Caco-2 (cell line): ENCODE measurements at regions not wholly inside any gene's neighbourhood (a gene's known extent, or its start where the extent isn't known, plus 50 kb on each side); places are given as distances from the start of the nearest gene placed in this dataset.

Experiments
- BruUV-seq: library from RNA; stranded (reverse); fragments of 400-500 nt; replicated peaks from 2 replicates; lab custom pipeline; 2021; lab: Mats Ljungman, UMichigan
- CTCF ChIA-PET: fragments of 300-600 bp; sonication (Branson Sonifier 250); formaldehyde crosslinking; loops from one replicate; lab custom pipeline; 2022; ENCODE audit warnings: antibody characterized with exemption; lab: Charles Lee
- POLR2A ChIA-PET: fragments of 300-600 bp; sonication (Branson Sonifier 250); formaldehyde crosslinking; loops from one replicate; lab custom pipeline; 2022; ENCODE audit warnings: antibody characterized with exemption; lab: Charles Lee
- DNase-seq, 2 experiments: peaks; one replicate each; pipeline versions ENCODE4 v3.0.0 to v3.0.0-alpha.2; 2020 to 2022
- H3K27me3 ChIP-seq: replicated peaks from 2 replicates; pipeline ENCODE4 v1.6.0; 2011; ENCODE audit warnings: low read length; ENCODE audit not compliant: control insufficient read depth, insufficient read depth
- H3K36me3 ChIP-seq: 2 replicates; pipeline ENCODE4 v1.5.1; 2011; ENCODE audit warnings: low read length; ENCODE audit not compliant: control insufficient read depth, insufficient read depth
- H3K4me1 ChIP-seq: fragments of 250-450 bp; sonication (Bioruptor Pico); 2 replicates; pipeline ENCODE4 v1.5.1; 2020; ENCODE audit warnings: mild to moderate bottlenecking
- H3K4me3 ChIP-seq: 2 replicates; pipeline ENCODE4 v1.5.1; 2011; ENCODE audit warnings: low read depth, mild to moderate bottlenecking, control low read depth, low read length
- H3K9me3 ChIP-seq: fragments of 250-450 bp; sonication (Bioruptor Pico); 2 replicates; pipeline ENCODE4 v1.5.1; 2020; ENCODE audit warnings: mild to moderate bottlenecking, moderate library complexity
- H3K27ac Mint-ChIP-seq: one replicate; pipeline ENCODE4 v1.8.0; 2022; ENCODE audit warnings: mixed read lengths; ENCODE audit not compliant: unreplicated experiment
- H3K27me3 Mint-ChIP-seq: one replicate; pipeline ENCODE4 v1.8.0; 2022; ENCODE audit warnings: mixed read lengths; ENCODE audit not compliant: insufficient read depth, unreplicated experiment
- H3K36me3 Mint-ChIP-seq: one replicate; pipeline ENCODE4 v1.8.0; 2022; ENCODE audit warnings: mild to moderate bottlenecking, mixed read lengths; ENCODE audit not compliant: insufficient read depth, unreplicated experiment
- H3K4me1 Mint-ChIP-seq: one replicate; pipeline ENCODE4 v1.8.0; 2022; ENCODE audit warnings: low read depth, mixed read lengths; ENCODE audit not compliant: unreplicated experiment
- H3K4me3 Mint-ChIP-seq: one replicate; pipeline ENCODE4 v1.8.0; 2022; ENCODE audit warnings: mild to moderate bottlenecking, moderate library complexity, mixed read lengths; ENCODE audit not compliant: unreplicated experiment
- H3K9me3 Mint-ChIP-seq: one replicate; pipeline ENCODE4 v1.8.0; 2022; ENCODE audit warnings: mixed read lengths; ENCODE audit not compliant: unreplicated experiment
- intact Hi-C: fragments of 100-400 bp; cut with micrococcal nuclease; formaldehyde crosslinking; loops from one replicate; pipeline ENCODE4 v1.10.0; 2022; ENCODE audit not compliant: unreplicated experiment
- TF ChIP-seq, protein P1 (sequence below), 2 experiments: fragments of 200-600 bp in 1 of 2; IDR thresholded peaks; 1 replicate in 1 of 2; 2 replicates in 1 of 2; pipeline versions ENCODE4 v1.5.1 to v1.8.0; 2011 to 2022; ENCODE audit warnings: antibody characterized with exemption in 1 of 2, control low read depth in 1 of 2, inconsistent platforms in 1 of 2, low read depth in 1 of 2, low read length in 1 of 2, mild to moderate bottlenecking in 1 of 2, moderate library complexity in 1 of 2; ENCODE audit not compliant: insufficient read depth in 1 of 2, severe bottlenecking in 1 of 2, unreplicated experiment in 1 of 2

DNA sequence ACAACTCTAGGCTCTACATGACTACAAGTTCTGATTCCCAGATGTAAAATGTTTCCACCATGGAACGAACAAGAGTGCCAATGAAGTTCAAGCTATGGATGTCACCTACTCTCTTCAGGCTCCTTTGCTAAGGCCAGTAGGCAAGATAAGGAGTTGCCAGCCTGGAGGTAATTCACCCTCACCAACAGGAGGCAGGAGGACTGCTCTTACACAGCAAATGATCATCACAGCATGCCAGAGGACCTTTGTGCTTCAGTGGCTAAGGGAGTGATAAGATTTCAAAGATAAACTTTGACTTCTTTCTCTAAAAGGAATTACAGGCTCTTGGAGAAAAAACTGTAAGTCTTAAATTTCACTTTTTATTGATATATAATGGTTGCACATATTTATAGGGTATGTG, 54.1 kb upstream of the SLC36A4 start:
- peaks cover 19% of the 10 kb centered on the region for H3K4me1 Mint-ChIP-seq
- intact Hi-C loops = no loop called here
- Histone ChIP-seq H3K4me1 (peaks cover 17% of the 10 kb centered on the region), H3K9me3 (no peaks in the 10 kb centered on the region), H3K36me3 (no peaks in the 10 kb centered on the region), H3K27me3 (no peaks in the 10 kb centered on the region), H3K4me3 (no peak overlapping the region)
- peaks cover 8% of the 10 kb centered on the region for H3K9me3 Mint-ChIP-seq
- H3K27ac Mint-ChIP-seq = no peak overlapping the region
- ChIA-PET POLR2A (no interaction called here), CTCF (no interaction called here)
- H3K27me3 Mint-ChIP-seq = no peaks in the 10 kb centered on the region
- no peak overlapping the region for H3K4me3 Mint-ChIP-seq
- DNase-seq = no peak
- TF ChIP-seq, protein P1, sequence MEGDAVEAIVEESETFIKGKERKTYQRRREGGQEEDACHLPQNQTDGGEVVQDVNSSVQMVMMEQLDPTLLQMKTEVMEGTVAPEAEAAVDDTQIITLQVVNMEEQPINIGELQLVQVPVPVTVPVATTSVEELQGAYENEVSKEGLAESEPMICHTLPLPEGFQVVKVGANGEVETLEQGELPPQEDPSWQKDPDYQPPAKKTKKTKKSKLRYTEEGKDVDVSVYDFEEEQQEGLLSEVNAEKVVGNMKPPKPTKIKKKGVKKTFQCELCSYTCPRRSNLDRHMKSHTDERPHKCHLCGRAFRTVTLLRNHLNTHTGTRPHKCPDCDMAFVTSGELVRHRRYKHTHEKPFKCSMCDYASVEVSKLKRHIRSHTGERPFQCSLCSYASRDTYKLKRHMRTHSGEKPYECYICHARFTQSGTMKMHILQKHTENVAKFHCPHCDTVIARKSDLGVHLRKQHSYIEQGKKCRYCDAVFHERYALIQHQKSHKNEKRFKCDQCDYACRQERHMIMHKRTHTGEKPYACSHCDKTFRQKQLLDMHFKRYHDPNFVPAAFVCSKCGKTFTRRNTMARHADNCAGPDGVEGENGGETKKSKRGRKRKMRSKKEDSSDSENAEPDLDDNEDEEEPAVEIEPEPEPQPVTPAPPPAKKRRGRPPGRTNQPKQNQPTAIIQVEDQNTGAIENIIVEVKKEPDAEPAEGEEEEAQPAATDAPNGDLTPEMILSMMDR (IDR thresholded peaks at IDR 0.05; ENCODE audit: insufficient read depth in 1 of 2, low read depth in 1 of 2, low read length in 1 of 2, severe bottlenecking in 1 of 2, unreplicated experiment in 1 of 2) = no peak
- no peaks in the 10 kb centered on the region for H3K36me3 Mint-ChIP-seq
- no TSS peak for BruUV-seq

DNA sequence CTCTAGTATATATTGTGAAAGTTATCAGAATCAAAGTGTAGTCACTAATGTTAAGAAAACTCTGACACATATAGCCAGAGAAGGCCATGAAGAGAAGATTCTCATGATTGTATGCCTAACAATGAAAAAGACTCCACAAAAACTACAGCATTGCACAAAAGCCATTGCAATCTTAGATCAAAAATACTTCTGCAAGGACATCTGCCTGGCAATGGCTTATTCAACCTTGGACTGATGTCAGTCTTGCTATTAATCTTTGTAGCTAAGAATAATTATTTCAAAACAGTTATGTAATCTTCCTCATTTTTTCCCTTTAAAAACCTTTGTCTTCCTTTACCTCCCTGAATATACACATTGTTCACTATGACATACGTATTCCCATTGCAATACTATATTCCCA, 55.3 kb upstream of the SLC36A4 start:
- H3K9me3 ChIP-seq = no peaks in the 10 kb centered on the region
- TF ChIP-seq, protein P1 (IDR thresholded peaks at IDR 0.05; ENCODE audit: insufficient read depth in 1 of 2, low read depth in 1 of 2, low read length in 1 of 2, severe bottlenecking in 1 of 2, unreplicated experiment in 1 of 2) = no peak
- H3K4me3 Mint-ChIP-seq = no peak overlapping the region
- no peak overlapping the region for H3K27ac Mint-ChIP-seq
- peaks cover 19% of the 10 kb centered on the region for H3K4me1 Mint-ChIP-seq
- DNase-seq = no peak
- no peaks in the 10 kb centered on the region for H3K36me3 ChIP-seq
- H3K4me1 ChIP-seq = peaks cover 17% of the 10 kb centered on the region
- no peaks in the 10 kb centered on the region for H3K36me3 Mint-ChIP-seq
- no peaks in the 10 kb centered on the region for H3K9me3 Mint-ChIP-seq
- H3K27me3 ChIP-seq = no peaks in the 10 kb centered on the region
- H3K27me3 Mint-ChIP-seq = no peaks in the 10 kb centered on the region
- CTCF ChIA-PET = no interaction called here
- BruUV-seq = no TSS peak
- POLR2A ChIA-PET = no interaction called here
- intact Hi-C loops = no loop called here
- no peak overlapping the region for H3K4me3 ChIP-seq

DNA sequence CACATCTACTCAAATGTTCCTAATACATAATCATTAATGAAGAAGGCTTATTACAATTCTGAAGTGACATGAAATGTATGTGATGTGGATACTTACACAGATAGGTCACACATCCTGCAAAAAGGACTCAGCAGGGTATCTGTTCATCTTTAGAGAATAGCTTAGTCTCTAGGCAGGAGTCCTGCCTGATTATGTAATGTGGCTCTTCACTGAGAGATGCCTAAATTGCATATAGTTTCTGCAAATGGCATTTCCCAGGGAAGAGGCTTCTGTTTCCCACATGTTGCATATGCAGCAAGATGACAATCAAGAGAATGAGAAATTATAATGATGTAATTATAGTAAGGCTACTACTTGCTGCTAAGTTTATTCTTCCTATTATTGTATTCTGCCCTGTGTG, 58.8 kb upstream of the SLC36A4 start:
- H3K4me1 ChIP-seq = peaks cover 4% of the 10 kb centered on the region; the same call in 1 of the 2 replicates
- H3K27me3 Mint-ChIP-seq = no peaks in the 10 kb centered on the region
- H3K36me3 ChIP-seq = no peaks in the 10 kb centered on the region
- H3K4me3 Mint-ChIP-seq = no peak overlapping the region
- H3K4me1 Mint-ChIP-seq = peaks cover 6% of the 10 kb centered on the region
- H3K36me3 Mint-ChIP-seq = no peaks in the 10 kb centered on the region
- DNase-seq = no peak
- no peak overlapping the region for H3K4me3 ChIP-seq
- H3K27ac Mint-ChIP-seq = no peak overlapping the region
- no TSS peak for BruUV-seq
- peaks cover 11% of the 10 kb centered on the region for H3K9me3 ChIP-seq
- intact Hi-C loops = no loop called here
- CTCF ChIA-PET = no interaction called here
- H3K27me3 ChIP-seq = no peaks in the 10 kb centered on the region
- TF ChIP-seq, protein P1 (IDR thresholded peaks at IDR 0.05; ENCODE audit: insufficient read depth in 1 of 2, low read depth in 1 of 2, low read length in 1 of 2, severe bottlenecking in 1 of 2, unreplicated experiment in 1 of 2) = no peak
- POLR2A ChIA-PET = no interaction called here
- peaks cover 12% of the 10 kb centered on the region for H3K9me3 Mint-ChIP-seq
